T-cell (primary cell): ENCODE measurements at regions not wholly inside any gene's neighbourhood (a gene's known extent, or its start where the extent isn't known, plus 50 kb on each side); places are given as distances from the start of the nearest gene placed in this dataset.

ENCODE experiments used
- ATAC-seq, 4 experiments: fragments of 200-7000 bp in 3 of 4; fragments of 150-1000 bp in 1 of 4; cut with Tn5 transposase; replicated peaks in 1 of 4; 1 replicate in 3 of 4; 2 replicates in 1 of 4; pipeline ENCODE4 v1.10.0; 2021; ENCODE audit warnings: moderate library complexity in 3 of 4, mild to moderate bottlenecking in 2 of 4, moderate number of reproducible peaks in 1 of 4
- CTCF ChIA-PET, 2 donors: fragments of 300-600 bp; sonication (Branson Sonifier 250); formaldehyde crosslinking; loops; one replicate each; lab custom pipeline; 2022; ENCODE audit warnings: antibody characterized with exemption in 2 of 2; lab: Charles Lee
- POLR2A ChIA-PET, 2 donors: fragments of 300-600 bp; sonication (Branson Sonifier 250); formaldehyde crosslinking; loops; one replicate each; lab custom pipeline; 2022; ENCODE audit warnings: antibody characterized with exemption in 2 of 2; lab: Charles Lee
- DNase-seq, 35 experiments: peaks; one replicate each; pipeline versions ENCODE4 v3.0.0 to v3.0.0-alpha.2; 2013 to 2023
- H3K27ac ChIP-seq: one replicate; pipeline ENCODE4 v1.5.1; 2013; ENCODE audit warnings: low read length
- H3K27me3 ChIP-seq, 2 experiments: replicated peaks in 1 of 2; 1 replicate in 1 of 2; 2 replicates in 1 of 2; pipeline versions ENCODE4 v1.6.1 to v1.7.0; 2013; ENCODE audit warnings: low read length in 1 of 2, mixed read lengths in 1 of 2; ENCODE audit not compliant: control insufficient read depth in 2 of 2, insufficient read depth in 2 of 2; ENCODE audit errors: extremely low read depth in 1 of 2
- H3K36me3 ChIP-seq, 2 donors: 1 replicate in 1 of 2; 2 replicates in 1 of 2; pipeline versions ENCODE4 v1.6.1 to v1.7.0; 2013; ENCODE audit warnings: low read length in 1 of 2; ENCODE audit not compliant: control insufficient read depth in 2 of 2, insufficient read depth in 1 of 2; ENCODE audit errors: extremely low read depth in 1 of 2
- H3K4me1 ChIP-seq, 2 experiments: 1 replicate in 1 of 2; 2 replicates in 1 of 2; pipeline versions ENCODE4 v1.6.1 to v1.7.0; 2013; ENCODE audit warnings: low read length in 2 of 2, mixed read lengths in 1 of 2; ENCODE audit not compliant: insufficient read depth in 2 of 2, control insufficient read depth in 1 of 2; ENCODE audit errors: extremely low read depth in 1 of 2
- H3K4me3 ChIP-seq, 2 donors: 1 replicate in 1 of 2; 2 replicates in 1 of 2; pipeline versions ENCODE4 v1.5.1 to v1.7.0; 2013; ENCODE audit warnings: mild to moderate bottlenecking in 2 of 2, low read length in 1 of 2, moderate library complexity in 1 of 2; ENCODE audit not compliant: control insufficient read depth in 1 of 2; ENCODE audit errors: extremely low read depth in 1 of 2
- H3K9me3 ChIP-seq: 2 replicates; pipeline ENCODE4 v1.7.0; 2013
- H3K27ac Mint-ChIP-seq, 2 donors: one replicate each; pipeline ENCODE4 v1.8.0; 2020 to 2021; ENCODE audit warnings: mild to moderate bottlenecking in 2 of 2, mixed read lengths in 2 of 2
- H3K27me3 Mint-ChIP-seq, 2 donors: one replicate each; pipeline ENCODE4 v1.8.0; 2021 to 2022; ENCODE audit warnings: mixed read lengths in 2 of 2
- H3K36me3 Mint-ChIP-seq: one replicate; pipeline ENCODE4 v1.8.0; 2021; ENCODE audit warnings: mixed read lengths
- H3K4me1 Mint-ChIP-seq, 3 donors: one replicate each; pipeline ENCODE4 v1.8.0; 2020 to 2022; ENCODE audit warnings: mixed read lengths in 3 of 3, mild to moderate bottlenecking in 1 of 3
- H3K4me3 Mint-ChIP-seq, 3 donors: one replicate each; pipeline ENCODE4 v1.8.0; 2020 to 2022; ENCODE audit warnings: mild to moderate bottlenecking in 3 of 3, mixed read lengths in 3 of 3, moderate library complexity in 3 of 3
- H3K9me3 Mint-ChIP-seq, 3 donors: one replicate each; pipeline ENCODE4 v1.8.0; 2020 to 2022; ENCODE audit warnings: mixed read lengths in 3 of 3
- WGBS: methylation state at CpG from one replicate; pipeline ENCODE4 v1.1.5; 2013; ENCODE audit warnings: missing lambda C conversion rate; ENCODE audit not compliant: insufficient coverage; 5-methylcytosine and 5-hydroxymethylcytosine counted together

DNA sequence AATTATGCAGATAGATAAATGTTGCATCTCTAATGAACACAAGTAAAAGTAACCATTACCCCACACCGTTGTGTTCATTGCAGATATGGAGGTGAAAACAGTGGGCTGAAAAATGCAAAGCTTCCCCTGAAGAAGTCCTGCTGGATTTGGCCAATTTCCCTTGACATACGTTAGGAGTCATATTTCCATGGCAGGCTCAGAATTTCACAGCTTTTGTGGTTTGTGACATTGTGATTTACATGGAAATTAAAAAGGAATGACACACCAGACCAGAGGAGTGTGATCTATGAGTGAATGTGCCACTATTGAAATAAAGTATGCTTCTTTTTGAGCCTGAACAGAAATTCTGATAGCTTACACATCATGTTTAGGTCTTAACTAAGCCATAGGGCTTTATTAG, 221.1 kb upstream of the TMTC4 start:
- POLR2A ChIA-PET: no interaction called here
- no peaks in the 10 kb centered on the region for H3K4me1 Mint-ChIP-seq
- WGBS: no CpG with 5 or more reads among the region's 2 CpGs

DNA sequence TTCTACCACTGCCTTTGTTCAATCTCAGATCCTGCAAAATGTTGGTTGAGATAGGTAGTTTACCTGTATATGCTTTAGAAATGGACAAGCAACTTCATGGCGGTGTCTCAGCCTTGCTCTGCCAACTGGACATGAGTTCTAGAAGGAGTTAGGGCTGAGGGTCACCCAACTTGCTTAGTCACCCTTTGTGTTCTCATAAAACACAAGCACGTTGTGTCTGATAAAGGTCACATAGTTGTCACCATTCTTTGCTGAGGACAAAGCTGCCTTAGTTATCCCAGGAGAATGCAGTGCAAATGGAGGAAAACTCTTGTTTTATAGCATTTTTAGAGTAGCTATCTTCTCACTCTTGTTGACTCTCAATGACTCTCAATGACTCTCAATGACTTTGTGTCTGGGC, 218.4 kb upstream of the TMTC4 start:
- Mint-ChIP-seq H3K4me1 (no peaks in the 10 kb centered on the region), H3K27ac (no peak overlapping the region), H3K4me3 (no peak overlapping the region), H3K27me3 (peaks cover 2 to 11% of the 10 kb centered on the region in 2 donors), H3K9me3 (peaks cover 2 to 6% (median 3%) of the 10 kb centered on the region in 3 donors), H3K36me3 (no peaks in the 10 kb centered on the region)
- Histone ChIP-seq H3K4me3 (no peak overlapping the region), H3K9me3 (no peaks in the 10 kb centered on the region), H3K27ac (no peak overlapping the region), H3K36me3 (no peaks in the 10 kb centered on the region), H3K27me3 (peaks cover 0 to 2% of the 10 kb centered on the region in 2 experiments), H3K4me1 (no peaks in the 10 kb centered on the region)
- WGBS: no CpG with 5 or more reads among the region's 2 CpGs
- DNase-seq (no peak), ATAC-seq (no peak)
- ChIA-PET POLR2A (no interaction called here), CTCF (no interaction called here)

More for the DNA sequence above, 221.1 kb upstream of the TMTC4 start:
- Histone ChIP-seq H3K9me3 (no peaks in the 10 kb centered on the region), H3K36me3 (no peaks in the 10 kb centered on the region), H3K27me3 (no peaks in the 10 kb centered on the region), H3K4me1 (no peaks in the 10 kb centered on the region), H3K4me3 (no peak overlapping the region), H3K27ac (no peak overlapping the region)
- H3K27ac Mint-ChIP-seq: no peak overlapping the region
- peaks cover 2 to 8% of the 10 kb centered on the region in 2 donors for H3K27me3 Mint-ChIP-seq
- DNase-seq (no peak), ATAC-seq (no peak)
- no peaks in the 10 kb centered on the region for H3K9me3 Mint-ChIP-seq
- no peak overlapping the region for H3K4me3 Mint-ChIP-seq
- no peaks in the 10 kb centered on the region for H3K36me3 Mint-ChIP-seq
- CTCF ChIA-PET: interaction anchor here in 1 of 2 donors (1.0 kb wide), 1 partner anchor 13 kb away, joined by 5 read pairs; no protein-coding TSS in a partner anchor

DNA sequence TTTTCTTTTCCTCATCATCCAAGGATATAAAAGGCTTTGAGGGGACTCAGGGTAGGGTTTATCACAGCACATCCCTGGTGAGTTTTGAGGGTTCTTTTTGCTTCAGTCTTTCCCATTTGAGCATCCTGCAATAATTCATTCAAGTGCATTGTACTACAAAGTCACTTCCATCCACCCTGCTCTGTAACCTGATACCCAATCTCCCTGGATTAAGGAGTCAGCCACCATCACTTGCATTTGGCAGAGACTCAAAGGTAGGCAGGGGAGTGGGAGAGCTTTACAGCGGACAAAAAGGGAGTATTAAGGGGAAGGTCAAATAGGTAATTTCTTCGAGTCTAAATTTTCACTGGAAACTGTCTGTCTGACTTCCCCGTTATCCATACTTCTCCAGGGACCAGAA, 216.1 kb upstream of the TMTC4 start:
- Histone ChIP-seq H3K4me3 (no peak overlapping the region), H3K4me1 (no peaks in the 10 kb centered on the region), H3K9me3 (no peaks in the 10 kb centered on the region), H3K36me3 (no peaks in the 10 kb centered on the region), H3K27me3 (peaks cover 0 to 2% of the 10 kb centered on the region in 2 experiments), H3K27ac (no peak overlapping the region)
- H3K27ac Mint-ChIP-seq: no peak overlapping the region
- CTCF ChIA-PET: no interaction called here
- H3K4me3 Mint-ChIP-seq: no peak overlapping the region
- H3K27me3 Mint-ChIP-seq: peaks cover 0 to 16% of the 10 kb centered on the region in 2 donors
- POLR2A ChIA-PET: no interaction called here
- H3K36me3 Mint-ChIP-seq: no peaks in the 10 kb centered on the region
- ATAC-seq (no peak), DNase-seq (no peak)
- no CpG with 5 or more reads among the region's 3 CpGs for WGBS
- peaks cover 2 to 8% (median 6%) of the 10 kb centered on the region in 3 donors for H3K9me3 Mint-ChIP-seq
- H3K4me1 Mint-ChIP-seq: no peaks in the 10 kb centered on the region

DNA sequence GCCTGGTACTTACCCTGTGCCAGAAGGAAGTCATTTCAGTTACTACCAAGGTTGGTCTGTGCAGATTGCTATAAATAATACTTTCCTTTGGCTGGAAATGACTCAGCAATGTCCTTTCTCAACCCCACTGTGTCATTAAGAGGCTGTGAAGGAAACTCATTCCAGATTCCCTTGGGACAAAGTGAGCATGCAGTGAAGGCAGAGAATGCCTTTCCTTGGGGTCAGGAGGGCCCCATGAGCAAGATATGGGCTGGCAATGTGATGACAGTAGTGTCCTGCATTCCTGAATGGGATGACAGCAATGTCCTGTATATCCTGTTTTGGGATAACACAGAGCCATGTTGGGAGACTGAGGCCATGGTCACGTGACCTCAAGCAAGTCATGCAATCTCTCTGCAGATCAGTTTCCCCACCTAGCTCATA, 213.1 kb upstream of the TMTC4 start:
- Mint-ChIP-seq H3K27me3 (peaks cover 0 to 12% of the 10 kb centered on the region in 2 donors), H3K9me3 (peaks cover 2 to 8% (median 6%) of the 10 kb centered on the region in 3 donors), H3K36me3 (no peaks in the 10 kb centered on the region), H3K27ac (no peak overlapping the region), H3K4me3 (no peak overlapping the region), H3K4me1 (no peaks in the 10 kb centered on the region)
- ChIA-PET CTCF (no interaction called here), POLR2A (no interaction called here)
- no CpG with 5 or more reads among the region's 1 CpG for WGBS
- no peaks in the 10 kb centered on the region for H3K4me1 ChIP-seq
- no peaks in the 10 kb centered on the region for H3K9me3 ChIP-seq
- H3K36me3 ChIP-seq: no peaks in the 10 kb centered on the region
- ATAC-seq: no peak
- DNase-seq: no peak
- no peak overlapping the region for H3K27ac ChIP-seq
- no peak overlapping the region for H3K4me3 ChIP-seq
- peaks cover 0 to 2% of the 10 kb centered on the region in 2 experiments for H3K27me3 ChIP-seq

DNA sequence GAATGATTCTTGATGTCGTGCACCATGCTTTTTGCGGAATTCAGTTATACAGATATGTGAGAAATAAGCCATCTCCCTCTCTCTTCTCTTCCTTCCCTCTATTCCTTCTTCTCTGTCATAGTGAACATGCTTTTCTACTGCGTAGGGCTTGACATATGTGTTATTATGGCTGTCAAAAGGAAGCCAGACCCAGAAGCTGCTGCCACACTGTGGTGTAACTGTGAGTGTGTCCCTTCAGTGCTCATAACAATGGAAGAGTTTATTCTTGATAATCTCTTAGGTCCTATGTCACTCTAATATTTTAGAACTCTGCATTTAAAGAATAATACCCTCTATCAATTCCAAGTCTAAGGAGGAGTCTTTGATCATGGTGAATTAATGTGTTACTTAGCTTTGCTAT, 208.9 kb upstream of the TMTC4 start:
- Mint-ChIP-seq H3K4me1 (no peaks in the 10 kb centered on the region), H3K4me3 (no peak overlapping the region), H3K27ac (no peak overlapping the region), H3K36me3 (no peaks in the 10 kb centered on the region), H3K27me3 (peaks cover 8 to 28% of the 10 kb centered on the region in 2 donors), H3K9me3 (peaks cover 2 to 7% (median 4%) of the 10 kb centered on the region in 3 donors)
- ATAC-seq: no peak
- H3K4me1 ChIP-seq: no peaks in the 10 kb centered on the region
- no peaks in the 10 kb centered on the region for H3K36me3 ChIP-seq
- H3K27ac ChIP-seq: no peak overlapping the region
- no peak for DNase-seq
- ChIA-PET CTCF (no interaction called here), POLR2A (no interaction called here)
- no peaks in the 10 kb centered on the region for H3K27me3 ChIP-seq
- H3K9me3 ChIP-seq: no peaks in the 10 kb centered on the region
- no peak overlapping the region for H3K4me3 ChIP-seq
- no CpG with 5 or more reads among the region's 3 CpGs for WGBS

DNA sequence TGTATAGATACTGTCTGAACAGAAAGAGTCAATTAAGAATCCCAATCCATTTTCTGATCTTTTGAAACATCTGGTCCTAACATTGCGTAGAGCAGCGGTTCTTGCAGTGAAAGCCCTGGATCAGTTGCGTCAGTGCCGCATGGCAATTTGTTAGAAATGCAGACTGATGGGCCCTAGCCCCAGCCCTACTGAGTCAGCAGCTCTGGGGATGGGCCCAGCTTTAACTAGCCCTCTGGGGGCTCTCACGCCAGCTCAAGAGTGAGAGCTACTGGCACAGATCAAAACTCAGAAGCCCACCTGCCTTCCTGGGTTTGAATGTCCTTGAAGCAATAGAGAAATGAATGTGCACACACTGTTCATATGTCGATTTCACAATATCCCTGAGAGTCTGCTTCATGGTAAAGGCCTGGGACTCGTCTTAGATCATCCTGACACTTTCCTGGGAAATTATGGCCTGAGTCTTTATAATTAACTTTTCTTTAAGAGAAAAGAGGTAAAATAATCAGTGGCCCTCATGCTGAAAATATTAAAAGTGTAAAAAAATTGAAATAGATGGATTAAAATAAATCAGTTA, 206.8 kb upstream of the TMTC4 start:
- Mint-ChIP-seq H3K9me3 (peaks cover 1 to 3% (median 3%) of the 10 kb centered on the region in 3 donors), H3K4me1 (no peaks in the 10 kb centered on the region), H3K4me3 (no peak overlapping the region), H3K27ac (no peak overlapping the region), H3K27me3 (peaks cover 10 to 20% of the 10 kb centered on the region in 2 donors), H3K36me3 (no peaks in the 10 kb centered on the region)
- Histone ChIP-seq H3K27me3 (no peaks in the 10 kb centered on the region), H3K36me3 (no peaks in the 10 kb centered on the region), H3K4me1 (no peaks in the 10 kb centered on the region), H3K4me3 (no peak overlapping the region), H3K9me3 (no peaks in the 10 kb centered on the region), H3K27ac (no peak overlapping the region)
- POLR2A ChIA-PET: no interaction called here
- CTCF ChIA-PET: no interaction called here
- ATAC-seq: no peak
- no peak for DNase-seq
- WGBS: 93% methylated on average over 5 of the region's 7 CpGs
